ENCODE measurements at regions not wholly inside any gene's neighbourhood (a gene's known extent, or its start where the extent isn't known, plus 50 kb on each side); places are given as distances from the start of the nearest gene placed in this dataset.

DNA sequence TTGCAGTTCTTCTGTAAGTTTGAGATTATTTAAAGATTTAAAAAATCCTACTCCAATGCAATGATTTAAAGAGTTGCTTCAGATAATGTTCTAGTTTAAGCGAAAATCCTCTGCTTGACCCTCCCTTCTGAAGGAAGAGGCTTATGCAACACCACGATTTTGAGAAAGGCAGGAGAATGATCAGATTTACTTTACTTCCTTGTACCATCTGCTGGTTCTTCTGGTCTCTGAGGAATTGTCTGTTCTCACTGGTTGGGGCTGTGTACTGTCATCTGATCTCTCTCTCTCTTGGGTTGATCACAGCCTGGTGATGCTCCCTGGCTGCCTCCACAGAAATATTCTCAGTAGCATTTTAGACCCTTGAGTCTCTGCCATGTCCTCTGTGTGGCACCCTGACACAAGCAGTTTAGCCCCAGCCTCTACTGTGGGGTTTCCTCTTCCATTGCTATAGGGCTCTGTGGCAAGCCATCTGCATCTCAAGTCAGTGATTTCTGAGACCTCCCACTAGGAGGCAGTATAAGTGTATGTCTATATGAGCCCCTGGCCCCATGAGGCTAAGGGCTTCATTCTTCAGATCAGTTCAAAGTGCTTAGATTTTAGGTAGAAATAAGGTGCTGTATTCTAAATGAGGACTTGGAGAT lies 50.8 kb upstream of the PLAAT1 start:
- Mint-ChIP-seq H3K27ac (no peak overlapping the region), H3K4me1 (ENCODE audit: low read depth) (no peaks in the 10 kb centered on the region), H3K27me3 (ENCODE audit: insufficient read depth) (no peaks in the 10 kb centered on the region), H3K4me3 (no peak overlapping the region), H3K9me3 (peaks cover 18% of the 10 kb centered on the region), H3K36me3 (ENCODE audit: low read depth) (no peaks in the 10 kb centered on the region)
- no peak for DNase-seq
- TF ChIP-seq, protein P1, sequence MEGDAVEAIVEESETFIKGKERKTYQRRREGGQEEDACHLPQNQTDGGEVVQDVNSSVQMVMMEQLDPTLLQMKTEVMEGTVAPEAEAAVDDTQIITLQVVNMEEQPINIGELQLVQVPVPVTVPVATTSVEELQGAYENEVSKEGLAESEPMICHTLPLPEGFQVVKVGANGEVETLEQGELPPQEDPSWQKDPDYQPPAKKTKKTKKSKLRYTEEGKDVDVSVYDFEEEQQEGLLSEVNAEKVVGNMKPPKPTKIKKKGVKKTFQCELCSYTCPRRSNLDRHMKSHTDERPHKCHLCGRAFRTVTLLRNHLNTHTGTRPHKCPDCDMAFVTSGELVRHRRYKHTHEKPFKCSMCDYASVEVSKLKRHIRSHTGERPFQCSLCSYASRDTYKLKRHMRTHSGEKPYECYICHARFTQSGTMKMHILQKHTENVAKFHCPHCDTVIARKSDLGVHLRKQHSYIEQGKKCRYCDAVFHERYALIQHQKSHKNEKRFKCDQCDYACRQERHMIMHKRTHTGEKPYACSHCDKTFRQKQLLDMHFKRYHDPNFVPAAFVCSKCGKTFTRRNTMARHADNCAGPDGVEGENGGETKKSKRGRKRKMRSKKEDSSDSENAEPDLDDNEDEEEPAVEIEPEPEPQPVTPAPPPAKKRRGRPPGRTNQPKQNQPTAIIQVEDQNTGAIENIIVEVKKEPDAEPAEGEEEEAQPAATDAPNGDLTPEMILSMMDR (IDR thresholded peaks at IDR 0.05) = no peak

All from HFFc6 (cell line).